ENCODE measurements at regions not wholly inside any gene's neighbourhood (a gene's known extent, or its start where the extent isn't known, plus 50 kb on each side); places are given as distances from the start of the nearest gene placed in this dataset.

GRCh38 chr10:10517866-10518265 lies 499.8 kb upstream of the CELF2 start:
- no peaks in the 10 kb centered on the region for H3K9me3 Mint-ChIP-seq
- Histone ChIP-seq H3K4me1 (ENCODE audit: control insufficient read depth, insufficient read depth, low read length) (no peaks in the 10 kb centered on the region), H3K9me3 (ENCODE audit: control insufficient read depth, insufficient read depth, low read length) (no peaks in the 10 kb centered on the region), H3K27ac (ENCODE audit: low read length) (no peak overlapping the region), H3K4me3 (ENCODE audit: low read length) (no peak overlapping the region), H3K27me3 (ENCODE audit: control insufficient read depth, insufficient read depth, low read length) (no peaks in the 10 kb centered on the region), H3K36me3 (ENCODE audit: control insufficient read depth, insufficient read depth, low read length) (no peaks in the 10 kb centered on the region)
- peaks cover 6% of the 10 kb centered on the region in 2 donors for H3K27me3 Mint-ChIP-seq (ENCODE audit: low read depth in 2 of 2)
- no peaks in the 10 kb centered on the region for H3K36me3 Mint-ChIP-seq
- no peak for TF ChIP-seq CTCF (IDR thresholded peaks at IDR 0.05)
- 57% methylated on average over 4 of the region's 4 CpGs for WGBS (ENCODE audit: insufficient coverage)
- H3K4me1 Mint-ChIP-seq: no peaks in the 10 kb centered on the region
- ATAC-seq: no peak
- no peak for DNase-seq
- H3K4me3 Mint-ChIP-seq: no peak overlapping the region
- H3K27ac Mint-ChIP-seq: no peak overlapping the region
- intact Hi-C loops (cut with micrococcal nuclease): no loop called here

GRCh38 chr10:10519674-10520073 lies 498.0 kb upstream of the CELF2 start:
- H3K27ac ChIP-seq (ENCODE audit: low read length): no peak overlapping the region

GRCh38 chr10:10520491-10521385 lies 496.9 kb upstream of the CELF2 start:
- no peaks in the 10 kb centered on the region for H3K36me3 Mint-ChIP-seq
- no peaks in the 10 kb centered on the region for H3K9me3 Mint-ChIP-seq
- intact Hi-C loops (cut with micrococcal nuclease): no loop called here
- ATAC-seq (no peak), DNase-seq (no peak)
- H3K27me3 Mint-ChIP-seq (ENCODE audit: low read depth in 2 of 2): peaks cover 0 to 6% of the 10 kb centered on the region in 2 donors
- H3K27ac ChIP-seq (ENCODE audit: low read length): no peak overlapping the region
- no peaks in the 10 kb centered on the region for H3K9me3 ChIP-seq (ENCODE audit: control insufficient read depth, insufficient read depth, low read length)
- no peak for TF ChIP-seq CTCF (IDR thresholded peaks at IDR 0.05)
- no peaks in the 10 kb centered on the region for H3K36me3 ChIP-seq (ENCODE audit: control insufficient read depth, insufficient read depth, low read length)
- no peaks in the 10 kb centered on the region for H3K27me3 ChIP-seq (ENCODE audit: control insufficient read depth, insufficient read depth, low read length)
- 69% methylated on average over 12 of the region's 12 CpGs for WGBS (ENCODE audit: insufficient coverage)
- H3K4me1 Mint-ChIP-seq: no peaks in the 10 kb centered on the region
- H3K4me1 ChIP-seq (ENCODE audit: control insufficient read depth, insufficient read depth, low read length): no peaks in the 10 kb centered on the region
- no peak overlapping the region for H3K27ac Mint-ChIP-seq
- H3K4me3 ChIP-seq (ENCODE audit: low read length): no peak overlapping the region
- H3K4me3 Mint-ChIP-seq: no peak overlapping the region

More at GRCh38 chr10:10519674-10520073, 498.0 kb upstream of the CELF2 start:
- DNase-seq (no peak), ATAC-seq (no peak)
- no peaks in the 10 kb centered on the region for H3K27me3 ChIP-seq (ENCODE audit: control insufficient read depth, insufficient read depth, low read length)
- no peaks in the 10 kb centered on the region for H3K9me3 ChIP-seq (ENCODE audit: control insufficient read depth, insufficient read depth, low read length)
- H3K4me3 Mint-ChIP-seq: no peak overlapping the region
- no peaks in the 10 kb centered on the region for H3K4me1 Mint-ChIP-seq
- TF ChIP-seq CTCF (IDR thresholded peaks at IDR 0.05): no peak
- no peaks in the 10 kb centered on the region for H3K4me1 ChIP-seq (ENCODE audit: control insufficient read depth, insufficient read depth, low read length)
- H3K4me3 ChIP-seq (ENCODE audit: low read length): no peak overlapping the region
- WGBS (ENCODE audit: insufficient coverage): 96% methylated on average over 3 of the region's 3 CpGs
- no peak overlapping the region for H3K27ac Mint-ChIP-seq
- H3K9me3 Mint-ChIP-seq: no peaks in the 10 kb centered on the region
- H3K36me3 Mint-ChIP-seq: no peaks in the 10 kb centered on the region
- intact Hi-C loops (cut with micrococcal nuclease): no loop called here
- H3K36me3 ChIP-seq (ENCODE audit: control insufficient read depth, insufficient read depth, low read length): no peaks in the 10 kb centered on the region
- H3K27me3 Mint-ChIP-seq (ENCODE audit: low read depth in 2 of 2): peaks cover 0 to 6% of the 10 kb centered on the region in 2 donors
